ENCODE measurements at regions not wholly inside any gene's neighbourhood (a gene's known extent, or its start where the extent isn't known, plus 50 kb on each side); places are given as distances from the start of the nearest gene placed in this dataset.

DNA sequence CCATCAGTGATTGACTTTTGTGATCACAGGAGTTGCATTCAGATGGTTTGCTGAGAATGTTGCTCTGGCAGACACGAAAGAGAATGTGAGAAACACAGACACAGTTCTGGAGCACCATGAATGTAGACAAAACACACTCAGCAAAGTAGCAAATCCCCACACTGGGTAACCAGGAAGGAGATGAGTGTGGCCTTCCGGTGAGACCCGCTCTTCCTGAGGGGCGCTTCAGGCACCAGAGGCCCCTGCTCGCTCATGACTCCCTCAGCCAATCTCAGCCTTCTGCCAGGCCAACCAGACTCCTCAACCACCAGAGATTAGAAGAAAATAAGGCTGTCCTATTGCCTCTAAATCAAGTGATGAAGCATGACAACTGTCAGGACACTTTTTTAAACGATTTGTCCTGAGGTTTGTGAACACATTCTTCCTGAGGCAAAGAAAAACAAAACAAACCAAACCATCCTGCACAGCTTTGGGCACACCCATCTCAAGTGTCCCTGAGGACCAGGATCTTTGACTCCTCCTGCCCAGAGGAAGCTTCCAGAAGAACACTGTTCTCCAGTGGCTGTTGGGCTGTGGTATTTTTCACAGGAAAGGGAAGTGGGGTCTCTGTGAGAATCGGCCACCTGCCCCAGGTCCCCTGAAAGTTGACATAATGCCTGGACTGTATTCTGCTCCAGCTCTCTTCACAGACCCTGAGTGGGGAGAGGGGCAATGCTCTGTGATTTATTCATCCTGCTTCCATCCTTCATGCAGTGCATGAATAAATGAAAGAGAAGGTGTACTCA lies 152.8 kb downstream of the BCL11A start:
- FAIRE-seq = no peak
- DNase-seq (ENCODE audit: insufficient read length, low spot score) = no peak
- TF ChIP-seq, protein P1, sequence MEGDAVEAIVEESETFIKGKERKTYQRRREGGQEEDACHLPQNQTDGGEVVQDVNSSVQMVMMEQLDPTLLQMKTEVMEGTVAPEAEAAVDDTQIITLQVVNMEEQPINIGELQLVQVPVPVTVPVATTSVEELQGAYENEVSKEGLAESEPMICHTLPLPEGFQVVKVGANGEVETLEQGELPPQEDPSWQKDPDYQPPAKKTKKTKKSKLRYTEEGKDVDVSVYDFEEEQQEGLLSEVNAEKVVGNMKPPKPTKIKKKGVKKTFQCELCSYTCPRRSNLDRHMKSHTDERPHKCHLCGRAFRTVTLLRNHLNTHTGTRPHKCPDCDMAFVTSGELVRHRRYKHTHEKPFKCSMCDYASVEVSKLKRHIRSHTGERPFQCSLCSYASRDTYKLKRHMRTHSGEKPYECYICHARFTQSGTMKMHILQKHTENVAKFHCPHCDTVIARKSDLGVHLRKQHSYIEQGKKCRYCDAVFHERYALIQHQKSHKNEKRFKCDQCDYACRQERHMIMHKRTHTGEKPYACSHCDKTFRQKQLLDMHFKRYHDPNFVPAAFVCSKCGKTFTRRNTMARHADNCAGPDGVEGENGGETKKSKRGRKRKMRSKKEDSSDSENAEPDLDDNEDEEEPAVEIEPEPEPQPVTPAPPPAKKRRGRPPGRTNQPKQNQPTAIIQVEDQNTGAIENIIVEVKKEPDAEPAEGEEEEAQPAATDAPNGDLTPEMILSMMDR (IDR thresholded peaks at IDR 0.05; ENCODE audit: insufficient read depth, missing control alignments) = no peak

DNA sequence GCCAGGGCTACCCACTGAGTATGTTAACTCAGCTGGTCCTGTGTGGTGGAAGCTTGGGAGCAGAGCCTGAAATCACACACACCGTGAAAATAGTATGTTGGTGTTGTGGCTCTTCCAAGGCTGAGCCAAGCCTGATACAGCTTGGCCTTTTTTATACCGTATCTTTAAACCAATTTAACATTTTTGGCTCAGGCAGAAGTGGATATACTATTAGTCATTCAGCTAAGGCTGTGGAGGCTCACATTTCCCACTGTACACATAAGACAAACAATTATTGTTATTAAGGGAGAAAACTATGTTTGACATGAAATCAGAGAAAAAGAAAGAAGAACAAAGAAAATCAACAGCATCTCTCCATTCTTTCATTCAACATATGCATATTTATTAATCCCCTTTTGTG lies 159.0 kb downstream of the BCL11A start:
- TF ChIP-seq, protein P1 (IDR thresholded peaks at IDR 0.05; ENCODE audit: insufficient read depth, missing control alignments) = no peak
- DNase-seq (ENCODE audit: insufficient read length, low spot score) (no peak), FAIRE-seq (no peak)

DNA sequence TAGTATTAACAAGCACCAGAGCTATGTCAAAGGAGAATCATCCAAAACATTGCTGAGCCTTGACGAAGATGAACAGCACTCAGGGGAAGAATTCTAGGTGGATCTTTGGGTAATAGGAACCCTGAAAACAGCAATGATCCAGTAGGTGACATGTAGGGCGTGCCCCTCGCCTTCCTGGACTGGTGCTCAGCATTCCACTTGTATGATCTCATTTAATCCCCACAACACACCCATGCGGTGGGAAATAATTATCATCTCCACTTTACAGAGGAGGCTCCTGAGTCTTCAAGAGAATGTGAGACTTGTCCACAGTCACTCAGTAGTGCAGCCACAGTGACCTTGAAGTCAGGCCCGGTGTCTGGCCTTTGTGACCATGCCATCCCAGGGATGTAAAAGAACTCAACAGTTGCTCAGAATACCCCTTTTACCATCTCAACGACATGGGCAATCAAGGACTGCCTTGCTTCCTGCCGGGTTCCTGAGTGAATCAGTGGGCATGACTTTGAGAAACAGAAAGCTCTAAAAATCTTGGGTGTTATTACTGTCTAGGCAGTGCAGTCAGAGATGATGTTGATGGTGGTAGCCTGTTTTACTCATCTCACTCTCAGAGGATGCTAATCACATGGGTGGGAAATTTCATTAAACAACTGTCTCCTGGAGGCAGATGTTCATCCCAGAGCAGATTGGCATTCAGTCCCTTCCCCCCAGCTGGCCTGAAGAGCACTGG lies 161.6 kb downstream of the BCL11A start:
- no peak for FAIRE-seq
- no peak for DNase-seq (ENCODE audit: insufficient read length, low spot score)
- TF ChIP-seq, protein P1 (IDR thresholded peaks at IDR 0.05; ENCODE audit: insufficient read depth, missing control alignments) = no peak

DNA sequence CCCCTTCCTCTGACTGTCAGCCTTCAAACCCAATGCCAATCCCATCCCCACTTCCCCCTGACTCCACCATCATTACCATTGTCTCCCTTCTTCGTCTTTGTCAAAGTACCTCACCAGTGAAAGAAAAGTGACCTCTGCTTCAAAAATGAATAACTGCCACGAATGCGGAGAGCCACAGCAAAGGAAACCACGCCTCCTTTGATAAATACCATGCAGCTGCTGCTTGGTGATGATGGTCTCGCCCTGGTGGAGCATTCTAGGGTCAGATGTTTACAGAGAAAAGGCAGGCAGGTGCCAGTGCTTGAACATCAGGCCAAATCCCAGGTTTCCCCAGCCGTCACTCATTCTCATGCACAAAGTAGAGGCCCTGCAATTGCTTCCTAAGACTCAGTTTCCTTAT lies 162.2 kb downstream of the BCL11A start:
- DNase-seq (ENCODE audit: insufficient read length, low spot score) (no peak), FAIRE-seq (no peak)
- TF ChIP-seq, protein P1 (IDR thresholded peaks at IDR 0.05; ENCODE audit: insufficient read depth, missing control alignments) = no peak

DNA sequence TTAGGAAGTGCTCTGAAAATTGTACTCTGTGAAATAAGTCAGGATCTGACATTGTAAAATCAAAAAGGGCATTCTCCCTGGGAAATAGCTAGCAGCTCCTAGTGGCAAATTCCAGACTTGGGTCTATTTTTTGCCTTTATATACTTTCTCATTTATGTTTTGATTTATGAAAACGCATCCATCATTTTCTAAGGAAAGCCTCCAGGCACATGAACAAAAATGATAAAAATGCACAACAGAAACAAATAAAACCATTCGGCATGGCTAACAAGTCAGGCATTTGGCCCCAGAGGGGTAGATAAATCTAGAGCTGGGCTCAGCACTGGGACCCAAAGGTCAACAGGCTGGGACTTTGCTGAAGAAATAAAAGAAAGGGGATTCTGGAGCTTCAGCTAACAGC lies 167.0 kb downstream of the BCL11A start:
- TF ChIP-seq, protein P1 (IDR thresholded peaks at IDR 0.05; ENCODE audit: insufficient read depth, missing control alignments) = no peak
- FAIRE-seq (no peak), DNase-seq (ENCODE audit: insufficient read length, low spot score) (no peak)

DNA sequence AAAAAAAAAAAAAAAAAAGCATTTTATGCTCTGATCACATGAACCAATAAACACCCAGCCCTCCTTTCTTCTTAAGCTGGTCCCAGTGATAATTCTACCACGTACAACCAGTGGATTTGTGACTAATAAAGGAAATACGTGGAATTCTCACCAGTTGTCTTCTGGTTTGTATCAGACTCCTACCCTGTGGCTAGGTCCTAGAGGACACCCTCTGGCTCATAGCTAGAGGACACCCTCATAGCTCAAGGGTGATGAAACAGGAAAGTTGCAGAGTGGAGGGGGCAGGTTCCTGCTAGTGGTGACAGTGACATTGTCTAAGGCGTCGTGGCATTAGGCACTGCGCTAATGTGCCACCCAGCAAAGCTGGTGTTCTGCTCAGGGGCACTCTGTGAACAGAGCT lies 167.8 kb downstream of the BCL11A start:
- TF ChIP-seq, protein P1 (IDR thresholded peaks at IDR 0.05; ENCODE audit: insufficient read depth, missing control alignments) = no peak
- FAIRE-seq (no peak), DNase-seq (ENCODE audit: insufficient read length, low spot score) (no peak)
